Muscle of leg (tissue), 3 donors: ENCODE measurements at regions not wholly inside any gene's neighbourhood (a gene's known extent, or its start where the extent isn't known, plus 50 kb on each side); places are given as distances from the start of the nearest gene placed in this dataset.

Experiments used
- DNase-seq: peaks from one replicate; pipeline ENCODE4 v3.0.0; 2013
- H3K27ac ChIP-seq: one replicate; pipeline ENCODE4 v1.5.1; 2013; ENCODE audit warnings: mild to moderate bottlenecking, low read length, control low read depth
- H3K27me3 ChIP-seq: one replicate; pipeline ENCODE4 v1.6.1; 2013; ENCODE audit warnings: low read length; ENCODE audit not compliant: control insufficient read depth, insufficient read depth
- H3K36me3 ChIP-seq: one replicate; pipeline ENCODE4 v1.6.1; 2013; ENCODE audit warnings: low read length; ENCODE audit not compliant: control insufficient read depth, insufficient read depth
- H3K4me1 ChIP-seq: one replicate; pipeline ENCODE4 v1.6.1; 2013; ENCODE audit warnings: low read length; ENCODE audit not compliant: control insufficient read depth, insufficient read depth
- H3K4me3 ChIP-seq: one replicate; pipeline ENCODE4 v1.5.1; 2013; ENCODE audit warnings: low read length, control low read depth
- H3K9me3 ChIP-seq: replicated peaks from 2 replicates; pipeline ENCODE4 v1.6.1; 2013; ENCODE audit warnings: low read depth, low read length; ENCODE audit not compliant: control insufficient read depth
- WGBS: methylation state at CpG from one replicate; pipeline ENCODE4 v1.1.5; 2013; ENCODE audit warnings: missing lambda C conversion rate; ENCODE audit not compliant: insufficient coverage; 5-methylcytosine and 5-hydroxymethylcytosine counted together

- H3K4me1 ChIP-seq, result no peaks in the 10 kb centered on the region
- DNase-seq, result no peak
- no peaks in the 10 kb centered on the region for H3K27me3 ChIP-seq
- no peaks in the 10 kb centered on the region for H3K36me3 ChIP-seq
- H3K4me3 ChIP-seq, result no peak overlapping the region
- H3K9me3 ChIP-seq, result no peaks in the 10 kb centered on the region
- WGBS, result no CpG with 5 or more reads among the region's 5 CpGs
- H3K27ac ChIP-seq, result no peak overlapping the region
Observed at GRCh38 chr16:72442385-72443158, 270.6 kb upstream of the PMFBP1 start.

GRCh38 chr16:72437891-72438290 lies 265.9 kb upstream of the PMFBP1 start:
- Histone ChIP-seq H3K4me3 (no peak overlapping the region), H3K4me1 (no peaks in the 10 kb centered on the region), H3K9me3 (peaks cover 5% of the 10 kb centered on the region), H3K36me3 (no peaks in the 10 kb centered on the region), H3K27me3 (no peaks in the 10 kb centered on the region), H3K27ac (no peak overlapping the region)
- DNase-seq, result no peak

GRCh38 chr16:72434159-72434558 lies 262.2 kb upstream of the PMFBP1 start:
- Histone ChIP-seq H3K4me3 (no peak overlapping the region), H3K9me3 (peaks cover 5% of the 10 kb centered on the region), H3K27ac (no peak overlapping the region), H3K36me3 (no peaks in the 10 kb centered on the region), H3K27me3 (no peaks in the 10 kb centered on the region), H3K4me1 (no peaks in the 10 kb centered on the region)
- WGBS, result no CpG with 5 or more reads among the region's 2 CpGs
- no peak for DNase-seq

- H3K36me3 ChIP-seq, result no peaks in the 10 kb centered on the region
- no peaks in the 10 kb centered on the region for H3K4me1 ChIP-seq
- 80% methylated on average over 1 of the region's 2 CpGs for WGBS
- H3K27me3 ChIP-seq, result no peaks in the 10 kb centered on the region
- no peak overlapping the region for H3K27ac ChIP-seq
- no peak for DNase-seq
- no peak overlapping the region for H3K4me3 ChIP-seq
- peaks cover 5% of the 10 kb centered on the region for H3K9me3 ChIP-seq
Observed at GRCh38 chr16:72430121-72430520, 258.2 kb upstream of the PMFBP1 start.

GRCh38 chr16:72429671-72430081 lies 257.7 kb upstream of the PMFBP1 start:
- no peak for DNase-seq
- H3K4me1 ChIP-seq, result no peaks in the 10 kb centered on the region
- H3K36me3 ChIP-seq, result no peaks in the 10 kb centered on the region
- 77% methylated on average over 5 of the region's 5 CpGs for WGBS
- no peak overlapping the region for H3K4me3 ChIP-seq
- peaks cover 5% of the 10 kb centered on the region for H3K9me3 ChIP-seq
- no peaks in the 10 kb centered on the region for H3K27me3 ChIP-seq
- no peak overlapping the region for H3K27ac ChIP-seq

GRCh38 chr16:72428681-72429376 lies 256.9 kb upstream of the PMFBP1 start:
- Histone ChIP-seq H3K4me3 (no peak overlapping the region), H3K4me1 (no peaks in the 10 kb centered on the region), H3K27me3 (no peaks in the 10 kb centered on the region), H3K36me3 (no peaks in the 10 kb centered on the region), H3K27ac (no peak overlapping the region), H3K9me3 (peaks cover 2% of the 10 kb centered on the region)
- WGBS, result 92% methylated on average over 2 of the region's 9 CpGs
- DNase-seq, result no peak

- 100% methylated on average over 2 of the region's 8 CpGs for WGBS
- H3K27ac ChIP-seq, result no peak overlapping the region
- H3K9me3 ChIP-seq, result no peaks in the 10 kb centered on the region
- no peaks in the 10 kb centered on the region for H3K36me3 ChIP-seq
- peak; percentile 35 for DNase-seq
- no peaks in the 10 kb centered on the region for H3K27me3 ChIP-seq
- no peak overlapping the region for H3K4me3 ChIP-seq
- no peaks in the 10 kb centered on the region for H3K4me1 ChIP-seq
Observed at GRCh38 chr16:72427783-72428331, 255.9 kb upstream of the PMFBP1 start.

- no peaks in the 10 kb centered on the region for H3K27me3 ChIP-seq
- H3K4me1 ChIP-seq, result no peaks in the 10 kb centered on the region
- no peak overlapping the region for H3K27ac ChIP-seq
- H3K9me3 ChIP-seq, result no peaks in the 10 kb centered on the region
- no peaks in the 10 kb centered on the region for H3K36me3 ChIP-seq
- no peak for DNase-seq
- WGBS, result 87% methylated on average over 10 of the region's 17 CpGs
- no peak overlapping the region for H3K4me3 ChIP-seq
Observed at GRCh38 chr16:72427051-72427782, 255.3 kb upstream of the PMFBP1 start.

GRCh38 chr16:72426386-72426785 lies 254.4 kb upstream of the PMFBP1 start:
- Histone ChIP-seq H3K27ac (no peak overlapping the region), H3K9me3 (no peaks in the 10 kb centered on the region), H3K36me3 (no peaks in the 10 kb centered on the region), H3K4me1 (no peaks in the 10 kb centered on the region), H3K27me3 (no peaks in the 10 kb centered on the region), H3K4me3 (no peak overlapping the region)
- no peak for DNase-seq
- 92% methylated on average over 5 of the region's 7 CpGs for WGBS
